Naive thymus-derived CD4-positive, alpha-beta T cell (primary cell): ENCODE measurements at regions not wholly inside any gene's neighbourhood (a gene's known extent, or its start where the extent isn't known, plus 50 kb on each side); places are given as distances from the start of the nearest gene placed in this dataset.

ENCODE experiments used
- ATAC-seq: fragments of 150-1000 bp; cut with Tn5 transposase; 2 replicates; pipeline ENCODE4 v1.10.0; 2021; ENCODE audit warnings: mild to moderate bottlenecking, moderate library complexity
- CTCF ChIA-PET: fragments of 350-600 bp; sonication (Branson Sonifier 250); formaldehyde crosslinking; loops from one replicate; lab custom pipeline; 2021; ENCODE audit warnings: antibody characterized with exemption; lab: Charles Lee
- POLR2A ChIA-PET: fragments of 350-600 bp; sonication (Branson Sonifier 250); formaldehyde crosslinking; loops from one replicate; lab custom pipeline; 2021; ENCODE audit warnings: antibody characterized with exemption, inconsistent platforms; lab: Charles Lee
- DNase-seq, 9 donors: peaks; one replicate each; pipeline versions ENCODE4 v3.0.0 to v3.0.0-alpha.2; 2020 to 2022; ENCODE audit warnings: mixed read lengths in 1 of 9
- H3K27ac ChIP-seq: one replicate; pipeline ENCODE4 v1.7.0; 2013; ENCODE audit warnings: mild to moderate bottlenecking, low read depth, low read length, moderate library complexity
- H3K27me3 ChIP-seq, 2 donors: one replicate each; pipeline ENCODE4 v1.7.0; 2013; ENCODE audit warnings: low read length in 2 of 2, mild to moderate bottlenecking in 2 of 2, moderate library complexity in 2 of 2; ENCODE audit not compliant: control insufficient read depth in 2 of 2, insufficient read depth in 2 of 2
- H3K36me3 ChIP-seq, 3 experiments: 1 replicate in 2 of 3; 2 replicates in 1 of 3; pipeline ENCODE4 v1.7.0; 2013; ENCODE audit warnings: low read length in 3 of 3, mild to moderate bottlenecking in 3 of 3, moderate library complexity in 1 of 3; ENCODE audit not compliant: insufficient read depth in 3 of 3, control insufficient read depth in 2 of 3
- H3K4me1 ChIP-seq, 2 donors: one replicate each; pipeline ENCODE4 v1.7.0; 2013; ENCODE audit warnings: low read length in 2 of 2, mild to moderate bottlenecking in 2 of 2, moderate library complexity in 1 of 2; ENCODE audit not compliant: control insufficient read depth in 2 of 2, insufficient read depth in 2 of 2
- H3K4me3 ChIP-seq: 2 replicates; pipeline ENCODE4 v1.7.0; 2013; ENCODE audit warnings: mild to moderate bottlenecking, low read length
- H3K9me3 ChIP-seq, 3 experiments: 1 replicate in 2 of 3; 2 replicates in 1 of 3; pipeline ENCODE4 v1.7.0; 2013; ENCODE audit warnings: low read length in 3 of 3; ENCODE audit not compliant: control insufficient read depth in 2 of 3
- H3K27ac Mint-ChIP-seq, 9 donors: one replicate each; pipeline ENCODE4 v1.8.0; 2020 to 2022; ENCODE audit warnings: mixed read lengths in 9 of 9, mild to moderate bottlenecking in 8 of 9, moderate library complexity in 5 of 9, inconsistent platforms in 2 of 9
- H3K27me3 Mint-ChIP-seq, 5 donors: one replicate each; pipeline ENCODE4 v1.8.0; 2021 to 2022; ENCODE audit warnings: mixed read lengths in 5 of 5, mild to moderate bottlenecking in 1 of 5
- H3K36me3 Mint-ChIP-seq, 5 donors: one replicate each; pipeline ENCODE4 v1.8.0; 2020 to 2022; ENCODE audit warnings: mixed read lengths in 5 of 5, mild to moderate bottlenecking in 3 of 5, inconsistent platforms in 1 of 5
- H3K4me1 Mint-ChIP-seq, 7 donors: one replicate each; pipeline ENCODE4 v1.8.0; 2020 to 2022; ENCODE audit warnings: mixed read lengths in 7 of 7, mild to moderate bottlenecking in 3 of 7, inconsistent platforms in 1 of 7
- H3K4me3 Mint-ChIP-seq, 10 donors: one replicate each; pipeline ENCODE4 v1.8.0; 2020 to 2022; ENCODE audit warnings: mild to moderate bottlenecking in 10 of 10, mixed read lengths in 10 of 10, moderate library complexity in 6 of 10, inconsistent platforms in 2 of 10
- H3K9me3 Mint-ChIP-seq, 11 donors: one replicate each; pipeline ENCODE4 v1.8.0; 2020 to 2022; ENCODE audit warnings: mixed read lengths in 11 of 11, mild to moderate bottlenecking in 4 of 11, inconsistent platforms in 1 of 11, moderate library complexity in 1 of 11
- intact Hi-C, 2 donors: fragments of 100-400 bp; cut with micrococcal nuclease; formaldehyde crosslinking; loops; one replicate each; pipeline ENCODE4 v1.15.1; 2023

- H3K36me3 Mint-ChIP-seq, result no peaks in the 10 kb centered on the region
- H3K27me3 Mint-ChIP-seq, result no peaks in the 10 kb centered on the region
- H3K9me3 Mint-ChIP-seq, result peaks cover 0 to 7% (median 0%) of the 10 kb centered on the region in 11 donors
- DNase-seq, result no peak
- Histone ChIP-seq H3K27me3 (no peaks in the 10 kb centered on the region), H3K4me3 (no peak overlapping the region), H3K27ac (no peak overlapping the region), H3K9me3 (no peaks in the 10 kb centered on the region), H3K4me1 (no peaks in the 10 kb centered on the region), H3K36me3 (no peaks in the 10 kb centered on the region)
- CTCF ChIA-PET, result no interaction called here
- POLR2A ChIA-PET, result no interaction called here
- no peak overlapping the region for H3K4me3 Mint-ChIP-seq
- ATAC-seq, result no peak
- intact Hi-C loops, result no loop called here
- H3K27ac Mint-ChIP-seq, result no peak overlapping the region
- no peaks in the 10 kb centered on the region for H3K4me1 Mint-ChIP-seq
These were observed 894.3 kb downstream of the DIPK2A start for GRCh38 chr3:144865948-144866347.

GRCh38 chr3:144866476-144866875 is 894.9 kb downstream of the DIPK2A start:
- no peaks in the 10 kb centered on the region for H3K4me1 ChIP-seq

GRCh38 chr3:144868506-144868905 is 896.9 kb downstream of the DIPK2A start:
- H3K9me3 ChIP-seq, result no peaks in the 10 kb centered on the region
- H3K36me3 ChIP-seq, result no peaks in the 10 kb centered on the region
- CTCF ChIA-PET, result no interaction called here
- no peaks in the 10 kb centered on the region for H3K27me3 Mint-ChIP-seq
- H3K4me1 Mint-ChIP-seq, result no peaks in the 10 kb centered on the region
- DNase-seq (no peak), ATAC-seq (no peak)
- no peak overlapping the region for H3K27ac ChIP-seq
- H3K4me3 Mint-ChIP-seq, result no peak overlapping the region
- POLR2A ChIA-PET, result no interaction called here
- no peaks in the 10 kb centered on the region for H3K27me3 ChIP-seq
- no peak overlapping the region for H3K4me3 ChIP-seq
- peaks cover 0 to 7% (median 0%) of the 10 kb centered on the region in 11 donors for H3K9me3 Mint-ChIP-seq
- intact Hi-C loops, result no loop called here
- no peaks in the 10 kb centered on the region for H3K4me1 ChIP-seq
- no peaks in the 10 kb centered on the region for H3K36me3 Mint-ChIP-seq
- H3K27ac Mint-ChIP-seq, result no peak overlapping the region

More at GRCh38 chr3:144866476-144866875, 894.9 kb downstream of the DIPK2A start:
- intact Hi-C loops, result no loop called here
- Histone ChIP-seq H3K36me3 (no peaks in the 10 kb centered on the region), H3K9me3 (no peaks in the 10 kb centered on the region), H3K27ac (no peak overlapping the region), H3K27me3 (no peaks in the 10 kb centered on the region), H3K4me3 (no peak overlapping the region)
- Mint-ChIP-seq H3K27me3 (no peaks in the 10 kb centered on the region), H3K36me3 (no peaks in the 10 kb centered on the region), H3K27ac (no peak overlapping the region), H3K4me3 (no peak overlapping the region), H3K4me1 (no peaks in the 10 kb centered on the region), H3K9me3 (peaks cover 0 to 7% (median 0%) of the 10 kb centered on the region in 11 donors)
- ATAC-seq, result no peak
- ChIA-PET CTCF (no interaction called here), POLR2A (no interaction called here)
- DNase-seq, result no peak

GRCh38 chr3:144873066-144873465 is 901.4 kb downstream of the DIPK2A start:
- H3K4me1 ChIP-seq, result no peaks in the 10 kb centered on the region
- no peak overlapping the region for H3K4me3 ChIP-seq
- H3K27ac ChIP-seq, result no peak overlapping the region
- ATAC-seq (no peak), DNase-seq (no peak)
- intact Hi-C loops, result no loop called here
- CTCF ChIA-PET, result no interaction called here
- H3K36me3 ChIP-seq, result no peaks in the 10 kb centered on the region
- no peaks in the 10 kb centered on the region for H3K9me3 ChIP-seq
- H3K27me3 Mint-ChIP-seq, result no peaks in the 10 kb centered on the region
- no peak overlapping the region for H3K4me3 Mint-ChIP-seq
- peaks cover 0 to 4% (median 0%) of the 10 kb centered on the region in 11 donors for H3K9me3 Mint-ChIP-seq
- H3K27me3 ChIP-seq, result no peaks in the 10 kb centered on the region
- H3K4me1 Mint-ChIP-seq, result no peaks in the 10 kb centered on the region
- H3K27ac Mint-ChIP-seq, result no peak overlapping the region
- no peaks in the 10 kb centered on the region for H3K36me3 Mint-ChIP-seq
- POLR2A ChIA-PET, result no interaction called here

- Histone ChIP-seq H3K9me3 (no peaks in the 10 kb centered on the region), H3K4me3 (no peak overlapping the region), H3K4me1 (no peaks in the 10 kb centered on the region), H3K36me3 (no peaks in the 10 kb centered on the region), H3K27ac (no peak overlapping the region), H3K27me3 (no peaks in the 10 kb centered on the region)
- no peak overlapping the region for H3K4me3 Mint-ChIP-seq
- CTCF ChIA-PET, result no interaction called here
- no peak overlapping the region for H3K27ac Mint-ChIP-seq
- H3K9me3 Mint-ChIP-seq, result peaks cover 0 to 4% (median 0%) of the 10 kb centered on the region in 11 donors
- DNase-seq (no peak), ATAC-seq (no peak)
- no peaks in the 10 kb centered on the region for H3K27me3 Mint-ChIP-seq
- intact Hi-C loops, result no loop called here
- H3K4me1 Mint-ChIP-seq, result no peaks in the 10 kb centered on the region
- H3K36me3 Mint-ChIP-seq, result no peaks in the 10 kb centered on the region
- POLR2A ChIA-PET, result no interaction called here
These were observed 903.6 kb downstream of the DIPK2A start for GRCh38 chr3:144875211-144875610.

- peaks cover 0 to 8% (median 0%) of the 10 kb centered on the region in 11 donors for H3K9me3 Mint-ChIP-seq
- no peaks in the 10 kb centered on the region for H3K36me3 ChIP-seq
- no peaks in the 10 kb centered on the region for H3K27me3 Mint-ChIP-seq
- ChIA-PET CTCF (no interaction called here), POLR2A (no interaction called here)
- no peaks in the 10 kb centered on the region for H3K36me3 Mint-ChIP-seq
- DNase-seq (no peak), ATAC-seq (no peak)
- no peak overlapping the region for H3K27ac Mint-ChIP-seq
- no peaks in the 10 kb centered on the region for H3K27me3 ChIP-seq
- no peak overlapping the region for H3K27ac ChIP-seq
- no peak overlapping the region for H3K4me3 Mint-ChIP-seq
- no peaks in the 10 kb centered on the region for H3K4me1 Mint-ChIP-seq
- no peaks in the 10 kb centered on the region for H3K4me1 ChIP-seq
- no peak overlapping the region for H3K4me3 ChIP-seq
- no peaks in the 10 kb centered on the region for H3K9me3 ChIP-seq
- intact Hi-C loops, result no loop called here
These were observed 905.7 kb downstream of the DIPK2A start for GRCh38 chr3:144877356-144877755.

GRCh38 chr3:144879701-144880100 is 908.1 kb downstream of the DIPK2A start:
- H3K4me3 Mint-ChIP-seq, result no peak overlapping the region
- peaks cover 0 to 8% (median 0%) of the 10 kb centered on the region in 11 donors for H3K9me3 Mint-ChIP-seq
- H3K27ac Mint-ChIP-seq, result no peak overlapping the region
- DNase-seq (no peak), ATAC-seq (no peak)
- no peaks in the 10 kb centered on the region for H3K9me3 ChIP-seq
- H3K36me3 Mint-ChIP-seq, result no peaks in the 10 kb centered on the region
- ChIA-PET CTCF (no interaction called here), POLR2A (no interaction called here)
- intact Hi-C loops, result no loop called here
- H3K27ac ChIP-seq, result no peak overlapping the region
- no peaks in the 10 kb centered on the region for H3K27me3 ChIP-seq
- H3K4me1 Mint-ChIP-seq, result no peaks in the 10 kb centered on the region
- no peak overlapping the region for H3K4me3 ChIP-seq
- no peaks in the 10 kb centered on the region for H3K4me1 ChIP-seq
- H3K27me3 Mint-ChIP-seq, result no peaks in the 10 kb centered on the region
- no peaks in the 10 kb centered on the region for H3K36me3 ChIP-seq
